ENCODE measurements at regions not wholly inside any gene's neighbourhood (a gene's known extent, or its start where the extent isn't known, plus 50 kb on each side); places are given as distances from the start of the nearest gene placed in this dataset.

GRCh38 chr22:23405366-23405851 is 174.7 kb downstream of the IGLL1 start:
- no peaks in the 10 kb centered on the region for H3K27me3 ChIP-seq
- WGBS, 2 donors = 62 to 74% methylated on average over 8 to 14 of the region's 16 CpGs
- H3K36me3 ChIP-seq = no peaks in the 10 kb centered on the region
- H3K9me3 ChIP-seq = no peaks in the 10 kb centered on the region
- DNase-seq = no peak
- ATAC-seq (ENCODE audit: low FRiP score in 2 of 2) = no peak
- H3K4me1 ChIP-seq = peaks cover 0 to 8% (median 5%) of the 10 kb centered on the region in 4 donors
- no peak for TF ChIP-seq POLR2A (IDR thresholded peaks at IDR 0.05)
- no peak for TF ChIP-seq EP300 (IDR thresholded peaks at IDR 0.05)
- TF ChIP-seq POLR2AphosphoS5 (IDR thresholded peaks at IDR 0.05) = no peak
- TF ChIP-seq CTCF (IDR thresholded peaks at IDR 0.05) = no peak
- H3K4me3 ChIP-seq = no peak overlapping the region
- H3K27ac ChIP-seq = no peak overlapping the region

- TF ChIP-seq EP300 (IDR thresholded peaks at IDR 0.05) (no peak), CTCF (IDR thresholded peaks at IDR 0.05) (no peak), POLR2A (IDR thresholded peaks at IDR 0.05) (no peak), POLR2AphosphoS5 (IDR thresholded peaks at IDR 0.05) (no peak)
- Histone ChIP-seq H3K27me3 (no peaks in the 10 kb centered on the region), H3K36me3 (no peaks in the 10 kb centered on the region), H3K27ac (no peak overlapping the region), H3K4me3 (no peak overlapping the region), H3K4me1 (peaks cover 0 to 8% (median 5%) of the 10 kb centered on the region in 4 donors), H3K9me3 (no peaks in the 10 kb centered on the region)
- DNase-seq = peak in 1 of 2 donors; percentile 79
- 52 to 67% methylated on average over 5 to 11 of the region's 11 CpGs for WGBS, 2 donors
- no peak for ATAC-seq (ENCODE audit: low FRiP score in 2 of 2)
Measured at GRCh38 chr22:23404689-23405365, 175.3 kb downstream of the IGLL1 start.

GRCh38 chr22:23403720-23404688 is 176.1 kb downstream of the IGLL1 start:
- no peak for DNase-seq
- TF ChIP-seq POLR2A (IDR thresholded peaks at IDR 0.05) (no peak), EP300 (IDR thresholded peaks at IDR 0.05) (no peak), POLR2AphosphoS5 (IDR thresholded peaks at IDR 0.05) (no peak), CTCF (IDR thresholded peaks at IDR 0.05) (no peak)
- H3K9me3 ChIP-seq = no peaks in the 10 kb centered on the region

GRCh38 chr22:23403152-23403719 is 176.9 kb downstream of the IGLL1 start:
- Histone ChIP-seq H3K9me3 (no peaks in the 10 kb centered on the region), H3K36me3 (no peaks in the 10 kb centered on the region), H3K4me3 (peak overlapping the region in 1 of 4 donors; percentile 48), H3K4me1 (peaks cover 0 to 8% (median 5%) of the 10 kb centered on the region in 4 donors), H3K27me3 (no peaks in the 10 kb centered on the region), H3K27ac (no peak overlapping the region)
- DNase-seq (no peak), ATAC-seq (ENCODE audit: low FRiP score in 2 of 2) (no peak)
- 90 to 95% methylated on average over 6 to 11 of the region's 11 CpGs for WGBS, 2 donors
- no peak for TF ChIP-seq CTCF (IDR thresholded peaks at IDR 0.05)
- TF ChIP-seq POLR2A (IDR thresholded peaks at IDR 0.05) = no peak

More at GRCh38 chr22:23403720-23404688, 176.1 kb downstream of the IGLL1 start:
- no peak for ATAC-seq (ENCODE audit: low FRiP score in 2 of 2)
- Histone ChIP-seq H3K27ac (no peak overlapping the region), H3K36me3 (no peaks in the 10 kb centered on the region), H3K27me3 (no peaks in the 10 kb centered on the region), H3K4me1 (peaks cover 0 to 8% (median 5%) of the 10 kb centered on the region in 4 donors), H3K4me3 (no peak overlapping the region)
- 86% methylated on average over 13 of the region's 13 CpGs; no CpG with 5 or more reads in 1 of the 2 donors for WGBS, 2 donors
